Panc1 (cell line): ENCODE measurements at regions not wholly inside any gene's neighbourhood (a gene's known extent, or its start where the extent isn't known, plus 50 kb on each side); places are given as distances from the start of the nearest gene placed in this dataset.

Experiments used
- ATAC-seq: fragments of 200-7000 bp; cut with Tn5 transposase; 2 replicates; pipeline ENCODE4 v1.9.1; 2020; ENCODE audit warnings: mild to moderate bottlenecking, moderate library complexity
- BruUV-seq: library from RNA; stranded (reverse); fragments of 400-500 nt; replicated peaks from 2 replicates; lab custom pipeline; 2021; lab: Mats Ljungman, UMichigan
- CTCF ChIA-PET: fragments of 300-600 bp; sonication (Branson Sonifier 250); formaldehyde crosslinking; loops from one replicate; lab custom pipeline; 2022; ENCODE audit warnings: antibody characterized with exemption; lab: Charles Lee
- POLR2A ChIA-PET: fragments of 300-600 bp; sonication (Branson Sonifier 250); formaldehyde crosslinking; loops from one replicate; lab custom pipeline; 2022; ENCODE audit warnings: antibody characterized with exemption; lab: Charles Lee
- DNase-seq: peaks from one replicate; pipeline ENCODE4 v3.0.0-alpha.2; 2010; ENCODE audit warnings: low read depth, low spot score
- H3K27ac ChIP-seq: 2 replicates; pipeline ENCODE4 v1.5.1; 2011; ENCODE audit warnings: mild to moderate bottlenecking, low read length, inconsistent platforms
- H3K27me3 ChIP-seq: fragments of 200-500 bp; sonication (Bioruptor generic); 2 replicates; pipeline ENCODE4 v1.6.0; 2014; ENCODE audit warnings: low read length, inconsistent platforms; ENCODE audit not compliant: control insufficient read depth, insufficient read depth
- H3K36me3 ChIP-seq: fragments of 200-500 bp; sonication (Bioruptor generic); 2 replicates; pipeline ENCODE4 v1.5.1; 2014; ENCODE audit warnings: inconsistent platforms, mild to moderate bottlenecking, low read length, moderate library complexity; ENCODE audit not compliant: control insufficient read depth, insufficient read depth
- H3K4me1 ChIP-seq: 2 replicates; pipeline ENCODE4 v1.5.1; 2011; ENCODE audit warnings: inconsistent platforms, mild to moderate bottlenecking, low read length, moderate library complexity; ENCODE audit not compliant: control insufficient read depth, insufficient read depth
- H3K4me3 ChIP-seq, 2 experiments: 2 replicates each; pipeline ENCODE4 v1.5.1; 2011 to 2012; ENCODE audit warnings: low read depth in 2 of 2, low read length in 2 of 2, mild to moderate bottlenecking in 2 of 2, inconsistent platforms in 1 of 2, moderate library complexity in 1 of 2
- H3K9me3 ChIP-seq: fragments of 200-500 bp; sonication (Bioruptor generic); 2 replicates; pipeline ENCODE4 v1.5.1; 2014; ENCODE audit warnings: low read depth, mild to moderate bottlenecking, inconsistent platforms, low read length, moderate library complexity; ENCODE audit not compliant: control insufficient read depth, insufficient read depth
- CTCF ChIP-seq: fragments of 450-650 bp; IDR thresholded peaks from 2 replicates; pipeline ENCODE4 v1.5.1; 2017; ENCODE audit warnings: mild to moderate bottlenecking
- POLR2AphosphoS5 ChIP-seq: IDR thresholded peaks from 2 replicates; pipeline ENCODE4 v1.6.1; 2012; ENCODE audit warnings: mild to moderate bottlenecking, low read depth, low read length, moderate library complexity
- REST ChIP-seq, 2 experiments: IDR thresholded peaks; 2 replicates each; pipeline ENCODE4 v1.6.1; 2011 to 2012; ENCODE audit warnings: low read depth in 2 of 2, control low read depth in 1 of 2, low read length in 1 of 2, mild to moderate bottlenecking in 1 of 2, moderate library complexity in 1 of 2; ENCODE audit not compliant: insufficient read depth in 1 of 2
- SIN3A ChIP-seq: IDR thresholded peaks from 2 replicates; pipeline ENCODE4 v1.6.1; 2012; ENCODE audit warnings: low read depth, mild to moderate bottlenecking, low read length, moderate library complexity, borderline replicate concordance; ENCODE audit not compliant: insufficient read depth
- TCF7L2 ChIP-seq: IDR thresholded peaks from 2 replicates; pipeline ENCODE4 v1.6.1; 2011; ENCODE audit warnings: mild to moderate bottlenecking, low read depth, low read length, inconsistent platforms
- in situ Hi-C: cut with HindIII; loops from 2 replicates; pipeline ENCODE4 v1.10.0; 2016; ENCODE audit warnings: low sequenced_read_pairs, low pct_unique_long_range_greater_than_20kb
- intact Hi-C: fragments of 100-400 bp; cut with micrococcal nuclease; formaldehyde crosslinking; loops from one replicate; pipeline ENCODE4 v1.10.0; 2022; ENCODE audit not compliant: unreplicated experiment

- Histone ChIP-seq H3K36me3 (no peaks in the 10 kb centered on the region), H3K27ac (no peak overlapping the region), H3K27me3 (no peaks in the 10 kb centered on the region), H3K4me1 (no peaks in the 10 kb centered on the region), H3K9me3 (no peaks in the 10 kb centered on the region), H3K4me3 (no peak overlapping the region)
- intact Hi-C loops: no loop called here
- BruUV-seq: no TSS peak
- ATAC-seq (no peak), DNase-seq (no peak)
- ChIA-PET CTCF (no interaction called here), POLR2A (no interaction called here)
- in situ Hi-C loops: no loop called here
- TF ChIP-seq SIN3A: no peak
- TF ChIP-seq CTCF: no peak
- no peak for TF ChIP-seq TCF7L2
- TF ChIP-seq POLR2AphosphoS5: no peak
- TF ChIP-seq REST (IDR thresholded peaks at IDR 0.05; ENCODE audit: insufficient read depth in 1 of 2, low read depth in 2 of 2, low read length in 1 of 2): no peak
These were observed 343.8 kb upstream of the SLC10A2 start for GRCh38 chr13:103410002-103410401.

- H3K9me3 ChIP-seq: no peaks in the 10 kb centered on the region
- ChIA-PET CTCF (no interaction called here), POLR2A (no interaction called here)
- in situ Hi-C loops (no loop called here), intact Hi-C loops (no loop called here)
- TF ChIP-seq TCF7L2: no peak
- no peak for TF ChIP-seq CTCF
- no peaks in the 10 kb centered on the region for H3K27me3 ChIP-seq
- no peak overlapping the region for H3K4me3 ChIP-seq
- H3K36me3 ChIP-seq: no peaks in the 10 kb centered on the region
- DNase-seq (no peak), ATAC-seq (no peak)
- no TSS peak for BruUV-seq
- no peak overlapping the region for H3K27ac ChIP-seq
- H3K4me1 ChIP-seq: no peaks in the 10 kb centered on the region
These were observed 340.8 kb upstream of the SLC10A2 start for GRCh38 chr13:103406967-103407366.

- ChIA-PET POLR2A (no interaction called here), CTCF (no interaction called here)
- no peak for TF ChIP-seq CTCF
- no peak overlapping the region for H3K4me3 ChIP-seq
- H3K9me3 ChIP-seq: no peaks in the 10 kb centered on the region
- intact Hi-C loops (no loop called here), in situ Hi-C loops (no loop called here)
- no peaks in the 10 kb centered on the region for H3K36me3 ChIP-seq
- no TSS peak for BruUV-seq
- no peaks in the 10 kb centered on the region for H3K27me3 ChIP-seq
- ATAC-seq: no peak
- H3K4me1 ChIP-seq: no peaks in the 10 kb centered on the region
- no peak overlapping the region for H3K27ac ChIP-seq
- no peak for DNase-seq
These were observed 339.1 kb upstream of the SLC10A2 start for GRCh38 chr13:103405297-103405696.
